ENCODE measurements at regions not wholly inside any gene's neighbourhood (a gene's known extent, or its start where the extent isn't known, plus 50 kb on each side); places are given as distances from the start of the nearest gene placed in this dataset.

DNA sequence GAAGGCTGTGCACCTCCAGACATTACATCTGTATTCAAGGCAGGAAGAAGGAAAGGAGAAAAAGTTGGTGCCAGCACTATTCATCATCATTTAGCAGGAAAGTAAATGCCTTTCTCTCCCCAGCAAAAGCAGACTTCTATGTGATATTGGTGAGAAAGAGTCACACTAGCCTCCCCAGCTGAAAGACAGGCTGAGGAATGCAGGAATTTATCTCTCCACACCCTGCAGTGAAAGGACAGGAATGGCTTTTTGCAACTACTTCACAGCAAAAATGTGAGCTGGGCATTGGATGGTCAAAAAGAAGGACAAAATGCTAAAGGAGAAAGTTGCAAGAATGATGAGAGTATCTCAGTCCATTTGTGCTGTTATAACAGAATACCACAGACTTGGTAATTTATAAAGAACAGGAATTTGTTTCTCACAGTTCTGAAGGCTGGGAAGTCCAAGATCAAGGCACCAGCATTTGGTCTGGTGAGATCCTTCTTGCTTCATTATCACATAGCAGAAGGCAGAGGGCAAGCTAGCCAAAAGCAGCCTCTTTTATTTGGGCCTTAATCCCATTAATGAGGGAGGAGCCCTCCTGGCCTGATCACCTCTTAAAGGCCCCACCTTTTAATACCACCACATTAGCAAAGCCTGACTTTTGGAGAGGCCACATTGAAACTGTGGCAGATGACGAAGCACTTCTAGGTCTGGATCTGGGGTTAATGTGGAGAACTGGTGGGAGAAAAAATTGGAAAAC lies 388.1 kb upstream of the SLC14A2 start:
- no peak for DNase-seq (ENCODE audit: low read depth in 2 of 2)

GRCh38 chr18:45228796-45229388 lies 386.4 kb upstream of the SLC14A2 start:
- DNase-seq (ENCODE audit: low read depth in 2 of 2): no peak

DNA sequence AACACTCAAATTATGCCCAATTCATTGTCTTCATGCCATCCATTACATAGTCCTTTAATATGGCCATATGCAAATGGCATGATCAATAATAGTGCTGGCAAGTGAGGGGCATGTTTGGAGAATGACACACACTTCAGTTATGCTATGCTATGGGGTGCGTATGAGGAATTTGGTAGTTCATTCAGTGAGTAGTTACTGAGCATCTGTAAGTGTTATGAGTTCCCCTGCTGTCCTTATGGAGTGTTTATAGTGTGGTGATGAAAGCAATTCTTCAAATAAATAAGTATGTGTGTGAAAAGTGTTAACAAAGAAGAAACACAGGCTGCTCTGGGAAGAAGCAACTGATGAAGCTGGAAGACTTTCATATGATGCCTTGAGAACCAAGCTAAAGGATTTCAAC lies 383.7 kb upstream of the SLC14A2 start:
- DNase-seq (ENCODE audit: low read depth in 2 of 2): no peak

DNA sequence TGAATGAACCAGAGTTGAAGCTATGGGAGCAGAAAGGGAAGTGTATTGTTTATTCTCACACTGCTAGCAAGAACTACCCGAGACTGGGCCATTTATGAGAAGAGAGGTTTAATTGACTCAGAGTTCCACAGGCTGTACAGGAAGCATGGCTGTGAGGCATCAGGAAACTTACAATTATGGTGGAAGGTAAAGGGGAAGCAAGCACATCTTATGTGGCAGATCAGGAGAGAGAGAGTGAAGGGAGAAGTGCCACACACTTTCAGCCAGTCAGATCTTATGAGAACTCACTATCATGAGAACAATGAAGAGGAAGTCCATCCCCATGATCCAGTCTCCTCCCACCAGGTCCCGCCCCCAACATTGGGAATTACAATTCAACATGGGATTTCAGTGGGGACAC lies 383.2 kb upstream of the SLC14A2 start:
- no peak for DNase-seq (ENCODE audit: low read depth in 2 of 2)

- DNase-seq (ENCODE audit: low read depth in 2 of 2): no peak
Measured at GRCh38 chr18:45236676-45237075, 378.6 kb upstream of the SLC14A2 start.

DNA sequence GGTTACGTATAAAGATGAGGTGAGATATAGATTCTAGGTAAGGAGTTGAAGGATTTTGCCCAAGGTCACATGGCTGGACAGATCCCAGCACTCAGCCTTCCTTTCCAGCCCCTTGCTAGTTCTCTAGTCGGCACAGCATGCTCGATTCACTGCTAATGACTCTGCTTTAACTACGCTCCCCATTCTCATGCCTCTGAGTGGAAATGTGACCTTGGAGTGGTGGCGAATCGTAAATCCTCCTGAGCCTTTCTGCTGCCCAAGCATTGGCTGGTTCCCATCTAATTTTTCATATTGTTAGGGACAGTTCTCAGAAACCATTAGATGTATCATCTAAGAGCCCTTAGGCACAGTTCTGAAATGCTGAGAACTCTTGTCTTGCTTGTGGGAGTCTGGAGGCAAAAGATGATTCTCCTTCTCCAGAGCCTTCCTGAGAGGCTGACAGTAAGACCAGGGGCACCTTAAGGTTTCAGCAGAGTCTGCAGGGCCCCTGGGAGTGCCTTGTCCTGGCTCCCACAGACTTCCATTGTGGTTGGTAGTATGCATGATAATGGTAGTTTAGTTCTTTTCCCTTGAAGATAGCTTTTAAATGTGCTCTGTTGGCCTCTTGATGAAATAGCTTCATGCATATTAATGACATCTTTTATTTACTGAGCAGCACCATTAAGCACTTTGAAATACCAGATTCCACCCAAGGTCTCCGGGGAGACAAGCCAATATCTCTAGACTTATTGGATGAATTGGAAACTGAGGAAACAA lies 377.8 kb upstream of the SLC14A2 start:
- DNase-seq (ENCODE audit: low read depth in 2 of 2): no peak

DNA sequence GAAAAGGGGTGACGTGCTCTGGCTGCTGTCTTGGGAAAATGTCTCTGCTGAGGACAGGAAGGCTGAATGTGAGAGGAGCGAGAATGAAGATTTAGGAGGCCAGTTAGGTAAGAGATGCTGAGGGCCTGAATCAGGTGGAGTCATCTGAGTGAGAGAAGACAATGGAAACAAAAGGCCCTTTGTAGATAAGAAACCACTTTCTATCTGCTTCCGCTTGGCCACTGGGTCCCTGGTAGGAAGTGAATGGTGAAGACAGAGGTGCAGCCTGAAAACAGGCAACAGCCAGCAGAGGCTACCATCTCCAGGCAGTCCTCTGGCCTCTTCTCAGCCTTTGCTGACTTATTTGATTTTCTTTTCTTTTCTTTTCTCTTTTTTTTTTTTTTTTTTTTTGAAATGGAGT lies 374.0 kb upstream of the SLC14A2 start:
- DNase-seq (ENCODE audit: low read depth in 2 of 2): no peak

- no peak for DNase-seq (ENCODE audit: low read depth in 2 of 2)
Measured at GRCh38 chr18:45241982-45242565, 373.2 kb upstream of the SLC14A2 start.

GRCh38 chr18:45243340-45244110 lies 371.8 kb upstream of the SLC14A2 start:
- DNase-seq (ENCODE audit: low read depth in 2 of 2): no peak

- DNase-seq (ENCODE audit: low read depth in 2 of 2): no peak
Measured at GRCh38 chr18:45245091-45245511, 370.2 kb upstream of the SLC14A2 start.

GRCh38 chr18:45248240-45248903 lies 366.9 kb upstream of the SLC14A2 start:
- DNase-seq (ENCODE audit: low read depth in 2 of 2): no peak

GRCh38 chr18:45249246-45249661 lies 366.0 kb upstream of the SLC14A2 start:
- DNase-seq (ENCODE audit: low read depth in 2 of 2): no peak

- DNase-seq (ENCODE audit: low read depth in 2 of 2): no peak
Measured at GRCh38 chr18:45250479-45250878, 364.8 kb upstream of the SLC14A2 start.

- DNase-seq (ENCODE audit: low read depth in 2 of 2): no peak
Measured at GRCh38 chr18:45251236-45251635, 364.0 kb upstream of the SLC14A2 start.

DNA sequence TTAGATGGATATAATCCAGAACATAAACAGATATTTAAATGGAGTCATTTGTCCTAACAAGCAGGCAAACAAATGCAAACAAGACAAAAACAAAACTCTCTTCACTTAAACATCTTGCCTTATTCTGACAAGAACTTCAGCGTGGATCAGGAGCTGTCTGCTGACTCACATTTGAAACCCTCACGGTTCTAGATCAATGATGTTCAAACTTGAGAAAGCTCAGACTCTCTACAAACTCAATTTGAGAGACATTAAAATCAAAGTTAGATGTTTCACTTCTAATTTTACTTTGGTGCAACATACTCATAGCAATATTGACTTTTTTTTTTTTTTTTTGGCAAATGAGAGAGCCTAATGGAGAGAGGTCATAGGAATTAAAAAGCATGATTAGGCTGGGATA lies 362.8 kb upstream of the SLC14A2 start:
- no peak for DNase-seq (ENCODE audit: low read depth in 2 of 2)

DNA sequence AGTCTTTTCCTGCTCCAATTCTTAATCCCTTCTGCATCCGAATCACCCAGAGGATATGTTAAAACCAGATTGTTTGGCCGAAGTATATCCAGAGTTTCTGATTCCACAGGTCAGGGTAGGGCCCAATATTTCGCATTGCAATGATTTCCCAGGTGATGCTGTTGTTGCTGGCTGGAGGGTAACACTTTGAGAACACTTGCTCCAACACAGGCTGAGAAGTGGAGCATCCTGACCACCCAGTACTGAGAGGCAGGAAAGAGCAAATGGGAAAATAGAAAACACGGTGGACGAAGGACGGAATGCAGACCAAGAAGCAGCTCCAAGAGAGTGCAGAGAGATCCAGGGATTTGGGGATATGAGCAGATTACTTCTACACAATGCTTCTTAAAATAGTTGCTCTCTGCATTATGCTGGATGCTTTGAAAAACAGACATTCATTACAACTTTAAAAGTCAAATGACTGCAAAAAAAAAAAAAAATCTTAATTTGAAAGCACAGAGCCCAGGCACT lies 362.2 kb upstream of the SLC14A2 start:
- DNase-seq (ENCODE audit: low read depth in 2 of 2): no peak

DNA sequence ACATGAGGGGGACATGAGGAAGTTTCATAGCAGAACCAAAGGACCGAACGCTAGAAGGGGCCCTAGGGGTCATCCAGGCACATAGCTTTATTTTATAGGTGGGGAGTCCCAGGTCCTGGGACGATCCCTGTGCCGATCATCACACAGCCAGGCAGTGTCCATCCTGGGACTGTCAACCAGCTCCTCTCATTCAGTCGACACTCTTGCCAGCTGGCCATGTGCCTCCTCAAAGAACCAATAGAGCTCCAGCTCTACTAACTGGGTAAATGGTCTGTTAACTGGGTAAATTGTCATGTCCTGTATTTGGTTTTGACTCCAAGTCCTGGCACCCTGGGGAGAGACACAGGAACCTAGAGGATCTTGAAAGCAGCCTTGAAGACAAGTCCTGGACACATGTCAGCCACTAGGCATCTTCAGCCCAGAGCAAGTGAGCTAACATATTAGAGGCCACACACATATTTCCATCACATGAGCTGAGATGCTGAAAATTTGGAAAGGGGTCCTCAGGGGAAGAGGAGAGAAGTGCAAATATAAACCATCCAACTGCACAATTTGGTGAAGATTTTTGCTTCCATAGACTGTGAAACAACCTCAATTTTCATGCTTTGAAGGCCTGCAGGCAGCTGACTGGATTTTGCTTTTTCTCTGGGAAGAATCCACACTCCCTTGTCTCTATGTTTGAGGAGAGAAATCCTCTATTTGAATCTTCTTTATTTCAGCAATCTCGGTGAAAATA lies 361.1 kb upstream of the SLC14A2 start:
- DNase-seq (ENCODE audit: low read depth in 2 of 2): no peak

GRCh38 chr18:45254709-45255082 lies 360.6 kb upstream of the SLC14A2 start:
- DNase-seq (ENCODE audit: low read depth in 2 of 2): no peak

DNA sequence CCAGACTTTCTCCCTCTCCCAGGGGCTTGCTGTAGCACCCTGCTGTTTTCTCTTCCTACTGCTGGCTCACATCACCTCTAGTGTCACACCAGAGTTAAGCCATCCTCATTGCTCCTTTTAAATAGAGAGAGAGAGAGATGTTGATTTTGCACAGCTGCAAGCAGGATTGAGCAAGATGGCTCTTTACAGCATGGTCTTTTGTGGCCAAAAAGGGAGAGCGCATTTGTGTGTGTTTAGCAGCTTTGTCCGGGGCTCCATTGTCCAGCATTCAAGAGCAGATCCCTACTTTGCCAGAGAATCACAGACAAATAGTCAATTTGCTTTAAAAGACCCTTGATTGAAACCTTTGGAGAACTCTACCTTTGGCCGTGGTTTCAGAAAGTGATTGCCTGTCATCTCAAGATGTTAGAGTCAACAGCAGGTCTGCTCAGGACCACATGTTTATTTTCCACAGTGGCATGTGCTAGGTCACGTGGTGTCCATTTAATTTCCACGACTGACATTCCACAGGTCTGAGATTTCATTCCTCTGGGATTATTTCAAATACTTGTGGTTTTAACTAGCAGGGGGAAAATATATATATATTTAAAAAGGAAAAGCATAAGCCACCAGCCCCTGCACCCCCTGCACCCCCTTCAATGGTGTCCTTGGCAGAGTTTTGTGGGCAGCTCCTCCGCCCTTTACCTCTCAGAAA lies 359.9 kb upstream of the SLC14A2 start:
- no peak for DNase-seq (ENCODE audit: low read depth in 2 of 2)

DNA sequence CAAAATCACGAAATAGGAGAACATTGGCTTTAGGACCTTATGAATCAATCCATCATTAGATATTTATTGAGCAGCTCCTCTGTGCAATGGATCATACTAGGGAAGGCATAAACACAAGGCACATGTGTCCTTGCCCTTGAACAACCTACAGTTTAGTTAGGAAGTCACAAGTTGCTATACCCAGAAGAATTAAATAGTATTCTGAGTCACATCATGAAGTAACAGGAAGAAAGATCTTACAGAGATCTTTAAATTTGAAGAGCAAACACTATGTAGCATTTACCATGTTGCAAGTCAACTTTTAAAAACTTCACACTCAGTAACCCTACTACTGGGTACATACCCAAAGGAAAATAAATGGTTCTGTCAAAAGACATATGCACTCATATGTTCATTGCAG lies 355.2 kb upstream of the SLC14A2 start:
- no peak for DNase-seq (ENCODE audit: low read depth in 2 of 2)

All from stimulated activated CD8-positive, alpha-beta memory T cell treated with anti-CD3 and anti-CD28 coated beads, Interleukin-2, amount 100 ng/mL, for 48 hours (primary cell).